HepG2 (cell line): ENCODE measurements at regions not wholly inside any gene's neighbourhood (a gene's known extent, or its start where the extent isn't known, plus 50 kb on each side); places are given as distances from the start of the nearest gene placed in this dataset.

Experiments
- ATM ChIP-seq: fragments of 450-650 bp; IDR thresholded peaks from 2 replicates; pipeline ENCODE4 v1.7.1; 2017; ENCODE audit warnings: mild to moderate bottlenecking, borderline replicate concordance
- CCDC6 ChIP-seq: sonication (generic); formaldehyde crosslinking; IDR thresholded peaks from 2 replicates; pipeline ENCODE4 v1.8.1; 2022; ENCODE audit warnings: mild to moderate bottlenecking, missing genetic modification reagents, moderate library complexity
- KAT7 ChIP-seq: IDR thresholded peaks from 2 replicates; pipeline ENCODE4 v1.6.1; 2018; ENCODE audit warnings: borderline replicate concordance, missing compliant biosample characterization
- SMC3 ChIP-seq: IDR thresholded peaks from 2 replicates; pipeline ENCODE4 v1.6.1; 2011; ENCODE audit warnings: low read length, improper control_type of control experiment
- TBL1XR1 ChIP-seq: fragments of 150-350 bp; IDR thresholded peaks from 2 replicates; pipeline ENCODE4 v1.6.1; 2014; ENCODE audit warnings: borderline replicate concordance, low read length; ENCODE audit not compliant: partially characterized antibody
- ZNF160 ChIP-seq: sonication (generic); formaldehyde crosslinking; IDR thresholded peaks from 2 replicates; pipeline ENCODE4 v1.8.0; 2022; ENCODE audit warnings: mild to moderate bottlenecking, inconsistent platforms, missing genetic modification reagents
- ZNF3 ChIP-seq: IDR thresholded peaks from 2 replicates; pipeline ENCODE4 v1.7.0; 2017; ENCODE audit warnings: inconsistent platforms
- ZNF367 ChIP-seq: sonication (generic); formaldehyde crosslinking; IDR thresholded peaks from 2 replicates; pipeline ENCODE4 v1.4.0; 2020; ENCODE audit warnings: missing genetic modification reagents, borderline replicate concordance
- ZNF430 ChIP-seq: sonication (generic); formaldehyde crosslinking; IDR thresholded peaks from 2 replicates; pipeline ENCODE4 v1.9.0; 2021; ENCODE audit warnings: mild to moderate bottlenecking, missing genetic modification reagents
- ZNF674 ChIP-seq: sonication (generic); formaldehyde crosslinking; IDR thresholded peaks from 2 replicates; pipeline ENCODE4 v1.5.0; 2020; ENCODE audit warnings: low read depth, mild to moderate bottlenecking, missing genetic modification reagents
- ZNF761 ChIP-seq: sonication (generic); formaldehyde crosslinking; conservative IDR thresholded peaks from 2 replicates; pipeline ENCODE4 v1.4.0; 2020; ENCODE audit warnings: mild to moderate bottlenecking, missing genetic modification reagents
- TF ChIP-seq, protein P1 (sequence below): sonication (generic); formaldehyde crosslinking; IDR thresholded peaks from 2 replicates; pipeline ENCODE4 v1.4.0; 2020; ENCODE audit warnings: mild to moderate bottlenecking, missing genetic modification reagents
- TF ChIP-seq, protein P2 (sequence below): sonication (generic); formaldehyde crosslinking; IDR thresholded peaks from 2 replicates; pipeline ENCODE4 v1.8.0; 2022; ENCODE audit warnings: missing genetic modification reagents, low read depth, mild to moderate bottlenecking, borderline replicate concordance
- TF ChIP-seq, protein P3 (sequence below): sonication (generic); formaldehyde crosslinking; IDR thresholded peaks from 2 replicates; pipeline ENCODE4 v1.8.0; 2022; ENCODE audit warnings: missing genetic modification reagents, mild to moderate bottlenecking, moderate library complexity, borderline replicate concordance
- TF ChIP-seq, protein P4 (sequence below): IDR thresholded peaks from 2 replicates; pipeline ENCODE4 v1.6.1; 2012; ENCODE audit warnings: inconsistent platforms
- TF ChIP-seq, protein P5 (sequence below): sonication (generic); formaldehyde crosslinking; IDR thresholded peaks from 2 replicates; pipeline ENCODE4 v1.4.0; 2020; ENCODE audit warnings: mild to moderate bottlenecking, missing genetic modification reagents
- TF ChIP-seq, protein P6 (sequence below): sonication (generic); formaldehyde crosslinking; IDR thresholded peaks from 2 replicates; pipeline ENCODE4 v1.4.0; 2020; ENCODE audit warnings: missing genetic modification reagents

DNA sequence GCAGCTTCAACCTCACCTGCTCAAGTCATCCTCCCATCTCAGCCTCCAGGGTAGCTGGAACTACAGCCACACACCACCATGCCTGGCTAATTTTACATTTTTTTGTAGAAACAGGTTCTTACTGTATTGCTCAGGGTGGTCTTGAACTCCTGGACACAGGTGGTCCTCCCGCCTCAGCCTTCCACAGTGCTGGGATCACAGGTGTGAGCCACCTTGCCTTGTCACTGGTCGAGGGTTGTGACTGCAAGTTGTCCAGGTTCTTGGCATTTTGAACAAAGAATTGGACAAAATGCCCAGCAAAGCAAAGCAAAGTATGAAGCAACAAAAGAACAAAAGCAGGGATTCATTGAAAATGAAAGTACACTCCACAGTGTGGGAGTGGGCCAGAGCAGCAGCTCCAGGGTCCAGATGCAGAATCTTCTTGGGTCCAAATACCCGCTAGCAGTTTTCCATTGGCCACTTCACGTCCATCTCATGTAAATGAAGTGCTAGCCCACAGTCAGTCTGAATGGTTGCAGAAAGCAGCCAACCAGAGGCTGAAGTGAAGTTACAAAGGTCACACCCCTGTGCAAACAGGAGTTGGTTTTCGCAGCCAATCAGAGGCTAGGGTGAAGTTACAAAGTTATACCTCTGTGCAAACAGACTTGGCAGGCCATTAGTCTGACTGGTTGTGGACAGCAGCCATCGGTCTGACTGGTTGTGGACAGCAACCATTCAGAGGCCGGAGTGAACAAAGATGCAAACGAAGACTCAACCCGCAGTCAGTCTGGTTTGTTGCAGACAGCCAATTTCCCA is 109.5 kb upstream of the KIF26B start (continued):
- TF ChIP-seq, protein P1, sequence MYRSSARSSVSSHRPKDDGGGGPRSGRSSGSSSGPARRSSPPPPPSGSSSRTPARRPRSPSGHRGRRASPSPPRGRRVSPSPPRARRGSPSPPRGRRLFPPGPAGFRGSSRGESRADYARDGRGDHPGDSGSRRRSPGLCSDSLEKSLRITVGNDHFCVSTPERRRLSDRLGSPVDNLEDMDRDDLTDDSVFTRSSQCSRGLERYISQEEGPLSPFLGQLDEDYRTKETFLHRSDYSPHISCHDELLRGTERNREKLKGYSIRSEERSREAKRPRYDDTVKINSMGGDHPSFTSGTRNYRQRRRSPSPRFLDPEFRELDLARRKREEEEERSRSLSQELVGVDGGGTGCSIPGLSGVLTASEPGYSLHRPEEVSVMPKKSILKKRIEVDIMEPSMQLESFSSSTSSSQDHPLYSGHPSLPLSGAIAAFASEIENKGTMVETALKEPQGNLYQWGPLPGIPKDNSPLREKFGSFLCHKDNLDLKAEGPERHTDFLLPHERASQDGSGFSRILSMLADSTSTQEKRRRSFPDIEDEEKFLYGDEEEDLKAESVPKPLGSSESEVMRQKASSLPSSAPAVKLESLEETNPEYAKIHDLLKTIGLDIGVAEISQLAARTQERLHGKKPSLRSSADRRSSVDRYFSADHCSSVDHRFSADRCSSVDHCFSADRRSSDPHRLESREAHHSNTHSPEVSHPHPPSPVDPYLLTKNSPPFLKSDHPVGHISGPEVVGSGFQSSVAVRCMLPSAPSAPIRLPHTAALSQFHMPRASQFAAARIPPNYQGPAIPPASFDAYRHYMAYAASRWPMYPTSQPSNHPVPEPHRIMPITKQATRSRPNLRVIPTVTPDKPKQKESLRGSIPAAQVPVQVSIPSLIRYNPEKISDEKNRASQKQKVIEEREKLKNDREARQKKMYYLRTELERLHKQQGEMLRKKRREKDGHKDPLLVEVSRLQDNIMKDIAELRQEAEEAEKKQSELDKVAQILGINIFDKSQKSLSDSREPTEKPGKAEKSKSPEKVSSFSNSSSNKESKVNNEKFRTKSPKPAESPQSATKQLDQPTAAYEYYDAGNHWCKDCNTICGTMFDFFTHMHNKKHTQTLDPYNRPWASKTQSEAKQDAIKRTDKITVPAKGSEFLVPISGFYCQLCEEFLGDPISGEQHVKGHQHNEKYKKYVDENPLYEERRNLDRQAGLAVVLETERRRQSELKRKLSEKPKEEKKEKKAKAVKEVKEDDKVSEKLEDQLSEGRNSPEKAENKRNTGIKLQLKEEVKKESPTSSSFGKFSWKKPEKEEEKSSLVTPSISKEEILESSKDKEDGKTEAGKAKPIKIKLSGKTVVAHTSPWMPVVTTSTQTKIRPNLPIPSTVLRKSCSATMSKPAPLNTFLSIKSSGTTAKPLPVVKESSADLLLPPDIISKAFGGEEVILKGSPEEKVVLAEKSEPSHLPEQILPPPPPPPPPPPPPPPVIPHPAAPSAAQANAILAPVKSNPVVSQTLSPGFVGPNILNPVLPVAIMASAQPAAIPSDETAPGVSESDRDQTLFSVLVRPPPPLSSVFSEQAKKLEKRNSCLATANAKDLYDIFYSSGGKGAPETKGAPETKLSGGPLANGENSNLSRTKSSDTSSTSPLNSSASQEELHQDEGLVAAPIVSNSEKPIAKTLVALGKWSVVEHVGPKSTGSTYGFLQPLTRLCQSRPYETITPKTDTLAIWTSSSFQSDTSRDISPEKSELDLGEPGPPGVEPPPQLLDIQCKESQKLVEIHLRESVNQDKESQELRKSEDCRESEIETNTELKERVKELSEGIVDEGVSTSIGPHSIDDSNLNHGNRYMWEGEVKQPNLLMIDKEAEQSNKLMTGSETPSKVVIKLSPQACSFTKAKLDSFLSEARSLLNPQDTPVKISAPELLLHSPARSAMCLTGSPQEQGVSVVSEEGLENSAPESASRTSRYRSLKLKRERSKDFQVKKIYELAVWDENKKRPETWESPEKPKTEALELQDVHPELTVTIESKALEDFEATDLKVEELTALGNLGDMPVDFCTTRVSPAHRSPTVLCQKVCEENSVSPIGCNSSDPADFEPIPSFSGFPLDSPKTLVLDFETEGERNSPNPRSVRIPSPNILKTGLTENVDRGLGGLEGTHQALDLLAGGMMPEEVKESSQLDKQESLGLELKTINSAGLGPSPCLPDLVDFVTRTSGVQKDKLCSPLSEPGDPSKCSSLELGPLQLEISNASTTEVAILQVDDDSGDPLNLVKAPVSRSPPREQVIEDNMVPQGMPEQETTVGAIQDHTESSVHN (CRISPR knock-in tag): no peak
- TF ChIP-seq ZNF674 (CRISPR knock-in tag) (no peak), CCDC6 (no peak; the same call in 1 of the 2 replicates), SMC3 (no peak), ZNF761 (CRISPR knock-in tag) (no peak), ZNF160 (no peak), ZNF430 (CRISPR knock-in tag) (no peak), ATM (no peak), KAT7 (CRISPR knock-in tag) (no peak), ZNF3 (CRISPR knock-in tag) (no peak), ZNF367 (CRISPR knock-in tag) (no peak), TBL1XR1 (no peak)
- TF ChIP-seq, protein P2, sequence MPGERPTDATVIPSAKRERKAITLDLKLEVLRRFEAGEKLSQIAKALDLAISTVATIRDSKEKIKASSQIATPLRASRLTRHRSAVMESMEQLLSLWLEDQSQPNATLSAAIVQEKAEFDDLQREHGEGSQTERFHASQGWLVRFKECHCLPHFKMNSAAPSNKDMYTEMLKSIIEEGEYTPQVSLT (CRISPR knock-in tag): no peak
- TF ChIP-seq, protein P3, sequence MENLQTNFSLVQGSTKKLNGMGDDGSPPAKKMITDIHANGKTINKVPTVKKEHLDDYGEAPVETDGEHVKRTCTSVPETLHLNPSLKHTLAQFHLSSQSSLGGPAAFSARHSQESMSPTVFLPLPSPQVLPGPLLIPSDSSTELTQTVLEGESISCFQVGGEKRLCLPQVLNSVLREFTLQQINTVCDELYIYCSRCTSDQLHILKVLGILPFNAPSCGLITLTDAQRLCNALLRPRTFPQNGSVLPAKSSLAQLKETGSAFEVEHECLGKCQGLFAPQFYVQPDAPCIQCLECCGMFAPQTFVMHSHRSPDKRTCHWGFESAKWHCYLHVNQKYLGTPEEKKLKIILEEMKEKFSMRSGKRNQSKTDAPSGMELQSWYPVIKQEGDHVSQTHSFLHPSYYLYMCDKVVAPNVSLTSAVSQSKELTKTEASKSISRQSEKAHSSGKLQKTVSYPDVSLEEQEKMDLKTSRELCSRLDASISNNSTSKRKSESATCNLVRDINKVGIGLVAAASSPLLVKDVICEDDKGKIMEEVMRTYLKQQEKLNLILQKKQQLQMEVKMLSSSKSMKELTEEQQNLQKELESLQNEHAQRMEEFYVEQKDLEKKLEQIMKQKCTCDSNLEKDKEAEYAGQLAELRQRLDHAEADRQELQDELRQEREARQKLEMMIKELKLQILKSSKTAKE (CRISPR knock-in tag): no peak
- TF ChIP-seq, protein P4, sequence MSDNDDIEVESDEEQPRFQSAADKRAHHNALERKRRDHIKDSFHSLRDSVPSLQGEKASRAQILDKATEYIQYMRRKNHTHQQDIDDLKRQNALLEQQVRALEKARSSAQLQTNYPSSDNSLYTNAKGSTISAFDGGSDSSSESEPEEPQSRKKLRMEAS: no peak
- TF ChIP-seq, protein P5, sequence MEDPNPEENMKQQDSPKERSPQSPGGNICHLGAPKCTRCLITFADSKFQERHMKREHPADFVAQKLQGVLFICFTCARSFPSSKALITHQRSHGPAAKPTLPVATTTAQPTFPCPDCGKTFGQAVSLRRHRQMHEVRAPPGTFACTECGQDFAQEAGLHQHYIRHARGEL (CRISPR knock-in tag): no peak
- TF ChIP-seq, protein P6, sequence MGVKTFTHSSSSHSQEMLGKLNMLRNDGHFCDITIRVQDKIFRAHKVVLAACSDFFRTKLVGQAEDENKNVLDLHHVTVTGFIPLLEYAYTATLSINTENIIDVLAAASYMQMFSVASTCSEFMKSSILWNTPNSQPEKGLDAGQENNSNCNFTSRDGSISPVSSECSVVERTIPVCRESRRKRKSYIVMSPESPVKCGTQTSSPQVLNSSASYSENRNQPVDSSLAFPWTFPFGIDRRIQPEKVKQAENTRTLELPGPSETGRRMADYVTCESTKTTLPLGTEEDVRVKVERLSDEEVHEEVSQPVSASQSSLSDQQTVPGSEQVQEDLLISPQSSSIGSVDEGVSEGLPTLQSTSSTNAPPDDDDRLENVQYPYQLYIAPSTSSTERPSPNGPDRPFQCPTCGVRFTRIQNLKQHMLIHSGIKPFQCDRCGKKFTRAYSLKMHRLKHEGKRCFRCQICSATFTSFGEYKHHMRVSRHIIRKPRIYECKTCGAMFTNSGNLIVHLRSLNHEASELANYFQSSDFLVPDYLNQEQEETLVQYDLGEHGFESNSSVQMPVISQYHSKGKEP: no peak
